Limb (tissue), 2 donors: ENCODE measurements at regions not wholly inside any gene's neighbourhood (a gene's known extent, or its start where the extent isn't known, plus 50 kb on each side); places are given as distances from the start of the nearest gene placed in this dataset.
"Not testable (repeated sequence)": the region's sequence is repeated elsewhere in the genome, so short reads cannot be mapped to it uniquely, and the experiment has no call there.

Experiments
- DNase-seq, 2 donors: peaks; one replicate each; pipeline ENCODE4 v3.0.0-alpha.2; 2016; ENCODE audit errors: extremely low spot score in 2 of 2

GRCh38 chr7:46759711-46760480 lies 822.0 kb downstream of the TNS3 start:
- DNase-seq = no peak

- no peak for DNase-seq
Measured at GRCh38 chr7:46756996-46757395, 824.9 kb downstream of the TNS3 start.

DNA sequence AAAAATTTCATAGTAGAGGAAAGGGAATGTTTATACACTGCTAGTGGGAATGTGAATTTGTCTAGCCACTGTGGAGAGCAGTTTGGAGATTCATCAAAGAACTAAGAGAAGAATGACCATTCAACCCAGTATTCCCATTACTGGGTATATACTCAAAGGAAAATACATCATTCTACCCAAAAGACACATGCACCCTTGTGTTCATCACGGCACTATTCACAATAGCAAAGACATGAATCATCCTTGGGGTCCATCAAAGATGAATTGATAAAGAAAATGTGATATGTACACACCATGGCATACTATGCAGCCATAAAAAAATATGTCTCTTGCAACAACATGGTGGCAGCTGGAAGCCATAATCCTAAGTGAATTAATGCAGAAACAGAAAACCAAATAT lies 825.7 kb downstream of the TNS3 start:
- DNase-seq = no peak

- no peak for DNase-seq
Measured at GRCh38 chr7:46755120-46756034, 826.5 kb downstream of the TNS3 start.

DNA sequence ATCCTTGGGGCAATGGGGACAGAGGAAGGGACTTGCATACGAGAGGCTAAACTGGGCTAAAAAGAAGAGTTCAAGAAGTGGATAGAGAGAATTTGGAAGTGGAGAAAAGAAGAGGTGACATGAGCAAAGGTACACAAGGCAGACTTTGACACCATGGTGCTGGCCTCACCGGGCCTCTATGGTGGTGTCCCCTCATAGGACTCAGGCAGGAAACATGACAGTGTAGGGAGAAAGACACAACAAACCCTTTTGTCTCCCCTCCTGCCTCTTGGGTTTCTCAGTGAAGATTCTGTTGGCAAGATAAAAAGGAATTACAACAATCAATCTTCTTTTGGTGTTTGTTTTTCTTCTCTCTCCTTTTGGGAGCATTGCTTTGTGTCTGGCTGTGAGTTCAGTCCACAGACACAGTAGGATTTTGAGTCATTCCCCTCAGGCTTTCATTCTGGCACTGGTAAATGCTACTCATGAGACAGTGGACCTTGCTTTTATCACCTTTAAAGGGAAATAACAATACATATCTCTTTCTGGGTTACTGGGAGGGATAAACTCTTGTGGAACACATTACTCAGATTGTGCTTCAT lies 827.7 kb downstream of the TNS3 start:
- no peak for DNase-seq

GRCh38 chr7:46753662-46754061 lies 828.2 kb downstream of the TNS3 start:
- DNase-seq = no peak

DNA sequence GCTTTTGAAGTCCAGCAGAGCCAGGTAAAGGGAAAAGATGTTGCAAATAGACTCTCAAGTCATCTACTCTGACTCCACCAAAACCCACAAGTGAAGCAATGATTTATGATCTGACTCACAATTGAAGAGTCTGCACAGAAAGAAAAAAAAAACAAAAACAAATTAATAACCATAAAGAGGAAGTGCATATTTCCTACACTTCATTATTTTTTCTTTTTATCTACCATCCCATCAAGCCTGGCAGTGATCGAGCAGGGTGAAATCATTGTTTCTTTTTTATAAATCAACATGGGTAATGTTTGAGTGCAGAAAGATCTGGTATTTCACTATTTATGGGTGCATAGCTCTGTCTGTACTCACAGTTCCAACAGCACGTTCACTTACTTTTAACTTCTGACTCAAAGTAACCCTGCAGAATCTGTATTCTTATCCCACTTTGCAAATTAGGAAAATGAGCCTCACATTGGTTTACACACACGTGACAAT lies 829.0 kb downstream of the TNS3 start:
- no peak for DNase-seq

DNA sequence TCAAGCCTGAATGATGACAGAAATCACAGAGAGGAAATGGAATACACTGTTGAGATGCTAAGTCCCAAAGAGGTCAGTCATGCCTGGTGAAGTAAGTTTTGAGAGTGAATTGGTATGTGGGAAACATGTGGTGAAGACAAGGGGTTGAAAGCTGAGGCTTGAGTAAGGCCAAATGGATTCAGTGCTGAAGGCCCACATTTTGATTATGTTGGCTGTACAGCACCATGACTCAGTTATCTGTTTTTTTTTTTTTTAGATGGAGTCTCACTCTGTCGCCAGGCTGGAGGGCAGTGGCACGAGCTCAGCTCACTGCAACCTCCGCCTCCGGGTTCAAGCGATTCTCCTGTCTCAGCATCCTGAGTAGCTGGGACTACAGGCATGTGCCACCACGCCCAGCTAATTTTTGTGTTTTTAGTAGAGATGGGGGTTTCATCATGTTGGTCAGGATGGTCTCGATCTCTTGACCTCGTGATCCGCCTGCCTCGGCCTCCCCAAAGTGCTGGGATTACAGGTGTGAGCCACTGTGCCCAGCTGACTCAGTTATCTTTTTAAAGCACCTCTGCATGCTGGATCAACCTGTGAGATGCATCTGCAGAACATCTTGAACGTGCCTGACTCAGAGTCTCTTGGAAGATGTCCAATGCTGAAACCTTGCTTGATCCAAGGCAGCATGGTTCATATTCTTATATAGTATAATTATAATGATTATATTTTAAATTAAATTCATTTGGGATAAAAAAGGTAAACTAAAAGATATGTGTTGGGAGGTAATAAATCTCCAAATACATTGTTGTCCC lies 829.8 kb downstream of the TNS3 start:
- not testable (repeated sequence) for DNase-seq

GRCh38 chr7:46751471-46751870 lies 830.4 kb upstream of the IGFBP3 start:
- no peak for DNase-seq

- no peak for DNase-seq
Measured at GRCh38 chr7:46750321-46750865, 829.3 kb upstream of the IGFBP3 start.

- no peak for DNase-seq
Measured at GRCh38 chr7:46747869-46748576, 827.0 kb upstream of the IGFBP3 start.

DNA sequence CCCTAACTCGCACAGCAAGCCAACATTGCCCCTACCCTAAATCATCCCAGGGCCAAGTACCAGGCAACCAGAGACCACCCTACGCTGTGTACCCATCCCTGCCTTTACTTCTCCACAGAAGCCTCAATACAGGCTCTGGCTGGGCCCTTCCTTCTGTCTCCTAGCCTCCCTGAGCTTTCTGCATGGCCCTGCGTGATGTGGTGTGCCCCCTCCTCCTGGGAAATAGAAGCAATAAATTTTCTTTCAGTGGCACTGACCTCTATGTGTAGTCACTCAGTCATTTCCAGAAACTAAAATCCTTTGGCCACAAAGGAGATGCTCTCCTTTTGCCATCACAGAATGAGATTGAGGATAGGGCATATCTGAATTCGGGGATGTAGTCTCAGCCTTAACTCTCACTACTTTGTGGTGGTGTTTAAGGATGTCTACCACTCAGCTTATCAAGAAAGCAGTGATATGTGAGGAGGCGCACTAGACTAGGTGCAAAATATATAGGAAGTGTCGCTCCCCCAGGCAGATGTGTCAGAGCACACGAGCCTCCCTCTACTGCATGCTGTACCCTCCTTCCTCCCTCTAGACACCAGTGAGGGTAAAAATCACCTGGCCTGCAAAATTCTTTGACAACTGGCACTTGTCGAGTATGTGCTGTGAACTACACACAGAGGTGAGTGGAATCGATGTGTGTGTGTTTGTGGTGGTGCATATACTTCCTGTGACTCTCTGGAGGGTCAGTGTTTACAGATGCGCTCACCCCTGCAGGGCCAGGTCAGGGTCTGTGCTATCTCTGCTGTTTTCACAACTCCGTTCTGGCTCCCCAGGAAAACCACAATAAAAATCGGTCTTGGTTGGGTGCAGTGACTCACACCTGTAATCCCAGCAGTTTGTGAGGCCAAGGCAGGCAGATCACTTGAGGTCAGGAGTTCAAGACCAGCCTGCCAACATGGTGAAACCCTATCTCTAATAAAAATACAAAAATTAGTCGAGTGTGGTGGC lies 825.9 kb upstream of the IGFBP3 start:
- DNase-seq = no peak

- DNase-seq = no peak
Measured at GRCh38 chr7:46745707-46746090, 824.6 kb upstream of the IGFBP3 start.

DNA sequence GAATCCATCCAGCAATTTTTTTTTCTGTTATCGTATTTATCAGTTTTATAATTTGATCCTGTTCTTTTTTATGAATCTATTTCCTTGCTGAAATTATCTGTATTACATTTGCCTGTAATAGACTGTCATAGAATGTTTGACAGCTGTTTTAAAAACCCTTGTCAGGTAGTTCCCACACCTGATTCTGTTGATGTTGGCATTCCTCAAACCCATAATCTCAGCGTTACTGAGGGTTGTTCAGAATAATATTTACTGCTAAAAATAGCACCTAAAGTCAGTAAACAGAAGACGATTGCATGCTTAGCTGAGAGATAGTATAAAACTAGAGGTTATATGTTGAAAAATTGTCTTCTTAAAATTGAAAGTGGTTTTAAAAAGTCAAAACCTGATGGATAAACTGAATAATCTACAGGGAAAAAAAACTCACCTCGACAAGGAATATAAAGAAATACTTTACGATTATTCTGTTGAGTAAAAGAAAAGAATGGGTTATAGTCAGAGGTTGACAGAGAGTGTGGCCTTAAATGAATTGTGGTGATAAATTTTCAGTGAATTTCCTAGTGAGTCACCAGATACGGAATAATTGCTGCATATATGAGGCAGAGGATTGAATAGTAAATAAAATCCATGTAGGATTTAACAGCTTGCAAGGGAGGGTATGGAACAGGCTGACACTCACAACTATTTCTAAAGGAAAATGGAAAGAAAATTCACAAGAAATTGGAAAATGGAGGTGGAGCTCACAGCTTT lies 824.1 kb upstream of the IGFBP3 start:
- DNase-seq = no peak

DNA sequence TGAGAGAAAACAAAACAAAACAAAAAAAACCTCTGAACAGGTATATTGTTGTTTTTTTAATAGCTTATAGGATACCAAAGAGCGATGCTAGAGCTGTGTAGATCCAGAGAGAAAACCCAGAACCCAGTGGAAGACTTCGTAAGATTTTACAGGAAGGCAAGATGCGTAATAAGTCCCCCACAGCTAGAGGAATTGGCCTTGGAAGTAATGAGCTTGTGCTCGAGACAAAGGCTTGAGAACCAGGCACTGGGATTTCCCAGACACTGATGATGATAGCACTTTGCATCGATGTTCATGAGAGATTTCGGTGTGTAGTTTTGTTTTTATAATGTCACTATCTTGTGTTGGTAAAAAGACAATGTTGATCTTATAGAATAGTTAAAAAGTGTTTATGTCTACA lies 821.5 kb upstream of the IGFBP3 start:
- no peak for DNase-seq

- DNase-seq = no peak
Measured at GRCh38 chr7:46741938-46742540, 821.0 kb upstream of the IGFBP3 start.

DNA sequence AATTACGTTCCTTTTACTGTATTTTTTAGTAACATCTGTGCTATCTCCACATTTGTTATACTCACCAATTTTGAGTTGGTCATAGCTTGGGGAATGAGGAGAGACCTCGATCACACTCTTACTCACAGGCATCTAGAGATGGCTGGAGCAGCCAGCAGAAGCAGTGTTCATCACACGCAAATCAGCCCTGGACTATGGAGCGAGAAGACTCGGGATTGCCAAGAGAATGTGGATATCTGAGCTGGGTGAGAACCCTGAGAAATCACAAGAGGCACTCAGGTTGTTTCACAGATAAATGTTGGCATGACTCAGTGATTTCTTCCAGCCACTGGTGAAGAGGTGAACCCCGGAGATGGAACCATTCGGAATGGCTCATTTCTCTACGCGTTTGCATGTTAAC lies 820.1 kb upstream of the IGFBP3 start:
- DNase-seq = no peak
